Activated T-cell treated with anti-CD3 and anti-CD28 coated beads for 24 hours (primary cell): ENCODE measurements at regions not wholly inside any gene's neighbourhood (a gene's known extent, or its start where the extent isn't known, plus 50 kb on each side); places are given as distances from the start of the nearest gene placed in this dataset.
"Not testable (repeated sequence)": the region's sequence is repeated elsewhere in the genome, so short reads cannot be mapped to it uniquely, and the experiment has no call there.

ENCODE experiments used
- DNase-seq: peaks from one replicate; pipeline ENCODE4 v3.0.0-alpha.2; 2020; ENCODE audit warnings: low read depth

DNA sequence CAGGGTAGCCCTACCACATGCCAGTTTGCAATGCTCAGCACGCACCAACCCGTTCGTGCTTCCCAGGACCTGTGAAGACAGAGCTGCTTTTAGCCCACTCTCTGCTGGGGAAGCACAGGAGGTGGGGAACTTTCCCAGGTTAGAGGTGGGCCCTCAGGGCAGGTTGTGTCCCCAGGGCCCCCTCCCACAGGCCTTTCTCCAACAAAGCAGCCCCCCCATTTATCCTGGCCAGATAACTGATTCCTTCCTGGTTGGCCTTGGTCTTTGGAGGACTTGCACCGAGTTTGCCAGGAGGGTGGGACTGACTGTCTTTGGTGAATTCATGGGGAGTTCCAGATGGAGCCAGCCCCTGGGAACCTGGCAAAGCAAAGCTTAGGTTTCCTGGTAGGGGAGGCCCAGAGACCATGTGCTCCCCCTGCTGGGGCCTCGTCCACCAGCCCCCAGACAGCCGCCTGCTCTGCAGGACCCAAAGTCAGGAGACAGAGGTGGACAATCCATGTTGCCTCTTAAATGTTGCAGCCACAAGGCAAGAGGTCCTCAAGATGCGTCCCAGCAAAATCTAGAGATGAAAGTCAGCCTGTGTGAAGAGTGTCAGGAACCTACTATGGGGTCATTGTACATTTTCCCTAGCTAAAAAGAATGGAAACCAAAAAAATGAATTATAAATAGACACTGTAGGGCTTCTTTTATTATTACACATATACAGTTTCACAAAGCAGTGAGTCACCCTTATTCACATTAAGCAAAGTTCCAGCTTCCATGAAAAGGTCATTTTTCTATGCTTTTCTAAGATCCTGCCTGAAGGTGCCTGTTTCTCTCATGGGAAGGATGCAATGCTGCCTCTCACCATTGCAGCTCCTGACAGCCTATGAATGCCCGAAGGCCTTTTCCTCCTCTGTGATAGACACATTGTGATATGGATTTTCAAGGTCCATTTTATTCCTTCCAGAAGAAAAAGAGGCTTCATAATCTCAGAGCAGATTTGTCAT is 497.8 kb downstream of the PREX1 start:
- no peak for DNase-seq

DNA sequence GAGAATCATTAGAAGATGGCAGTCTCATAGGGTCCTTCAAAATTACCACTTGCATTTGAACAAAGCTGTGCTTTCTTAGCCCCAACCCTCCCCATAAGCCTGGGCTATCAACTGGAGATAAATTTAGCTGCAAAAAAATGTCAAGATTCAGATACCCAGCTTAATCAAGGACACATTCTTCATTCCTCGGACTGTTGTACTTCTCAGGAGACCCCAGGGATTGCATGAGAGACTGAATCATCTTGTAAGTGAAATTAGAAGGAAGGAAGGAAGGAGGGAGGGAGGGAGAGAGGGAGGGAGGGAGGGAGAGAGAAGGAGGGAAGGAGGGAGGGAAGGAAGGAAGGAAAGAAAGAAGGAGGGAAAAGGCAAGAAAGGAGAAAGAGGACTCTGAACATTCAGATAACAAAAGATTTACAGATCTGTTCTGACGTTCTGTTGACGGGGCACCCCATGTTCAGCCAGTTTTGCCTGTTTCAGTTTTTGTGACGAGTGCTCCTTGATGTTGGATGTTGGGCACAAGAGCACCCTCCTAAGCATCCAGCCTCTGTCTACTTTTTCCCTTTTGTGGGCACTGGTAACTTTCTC is 498.7 kb downstream of the PREX1 start:
- no peak for DNase-seq

DNA sequence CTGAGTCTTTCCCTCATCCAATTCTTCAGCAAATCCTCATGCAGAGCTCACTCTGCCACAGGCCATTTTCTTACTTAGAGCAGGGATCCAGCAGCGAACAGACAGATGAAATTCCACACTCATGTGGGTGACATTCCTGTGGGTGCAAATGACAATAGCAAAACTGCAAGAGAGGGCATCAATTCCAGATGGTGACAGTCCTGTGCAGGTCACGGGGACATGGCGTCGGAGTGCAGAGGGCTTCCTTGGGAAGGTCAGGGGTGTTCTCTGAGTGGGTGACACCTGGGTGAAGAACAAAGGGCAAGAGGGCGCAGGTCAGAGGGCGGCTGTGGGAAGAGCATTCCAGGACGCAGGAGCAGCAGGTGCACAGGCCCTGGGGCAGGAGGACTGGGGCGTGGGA is 500.0 kb downstream of the PREX1 start:
- not testable (repeated sequence) for DNase-seq

DNA sequence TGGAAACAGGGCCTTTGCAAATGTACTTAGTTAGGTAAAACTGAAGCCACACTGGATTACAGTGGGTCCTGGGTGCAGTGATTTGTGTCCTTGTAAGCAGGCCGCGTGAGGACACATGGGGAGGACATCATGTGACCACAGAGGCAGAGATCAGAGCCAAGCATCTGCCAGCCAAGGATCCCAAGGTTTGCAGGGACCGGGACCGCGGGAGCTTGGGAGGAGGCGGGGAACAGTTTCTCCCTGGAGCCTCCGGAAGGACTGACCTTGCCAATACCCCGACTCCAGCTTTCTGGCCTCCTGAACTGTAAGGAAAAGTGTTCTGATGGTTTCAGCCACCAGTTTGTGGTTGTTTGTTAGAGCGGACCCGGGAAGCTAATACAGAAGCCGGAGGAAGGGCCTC is 500.9 kb downstream of the PREX1 start:
- no peak for DNase-seq

DNA sequence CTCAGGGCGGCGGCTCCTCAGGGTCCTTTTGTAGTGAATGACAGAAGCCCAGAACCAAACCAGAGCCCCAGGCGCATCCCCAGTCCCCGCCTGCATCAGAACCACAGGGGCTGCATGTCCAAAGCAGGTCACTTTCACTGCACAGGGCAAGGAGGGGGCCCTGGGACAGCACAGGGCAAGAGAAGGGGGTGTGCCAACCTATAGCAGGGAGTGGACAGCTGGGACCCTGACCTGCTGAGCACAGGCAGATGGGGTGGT is 501.4 kb downstream of the PREX1 start:
- no peak for DNase-seq

DNA sequence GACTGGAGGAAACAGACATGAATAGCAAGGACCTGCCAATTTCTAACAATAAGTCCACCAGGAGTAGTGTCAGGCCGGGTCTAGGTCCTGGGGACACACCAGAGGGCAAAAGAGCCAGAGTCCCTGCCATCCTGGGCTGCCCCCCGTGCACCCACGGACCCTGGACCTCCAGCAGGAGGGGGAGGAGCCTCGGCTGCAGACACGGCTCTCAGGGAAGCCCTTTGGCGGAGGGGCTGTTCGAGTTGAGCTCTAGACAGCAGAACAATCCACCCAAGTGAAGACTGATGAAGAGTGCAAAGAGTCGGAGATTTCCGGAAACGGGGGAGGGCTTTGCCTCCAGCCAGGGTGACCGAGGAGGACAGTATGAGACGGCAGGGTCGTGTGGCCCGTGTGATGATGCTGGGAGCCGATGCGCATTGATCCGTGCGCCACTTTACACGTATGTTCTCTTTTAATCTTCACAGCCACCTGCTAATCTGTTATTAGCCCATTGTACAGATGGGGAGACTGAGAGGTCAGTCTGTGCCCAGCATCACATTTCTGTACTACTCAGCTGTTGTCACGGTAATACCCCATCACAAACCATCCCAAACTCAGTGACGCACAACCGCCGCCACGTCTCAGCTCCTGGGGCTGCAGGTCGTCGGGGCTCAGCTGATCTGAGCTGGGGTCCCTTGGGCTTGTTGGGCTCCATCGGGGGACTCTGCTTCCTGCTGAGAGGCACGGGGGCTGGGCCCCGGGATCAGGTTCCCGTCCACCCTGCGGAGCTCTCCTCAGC is 502.0 kb downstream of the PREX1 start:
- DNase-seq, result no peak

DNA sequence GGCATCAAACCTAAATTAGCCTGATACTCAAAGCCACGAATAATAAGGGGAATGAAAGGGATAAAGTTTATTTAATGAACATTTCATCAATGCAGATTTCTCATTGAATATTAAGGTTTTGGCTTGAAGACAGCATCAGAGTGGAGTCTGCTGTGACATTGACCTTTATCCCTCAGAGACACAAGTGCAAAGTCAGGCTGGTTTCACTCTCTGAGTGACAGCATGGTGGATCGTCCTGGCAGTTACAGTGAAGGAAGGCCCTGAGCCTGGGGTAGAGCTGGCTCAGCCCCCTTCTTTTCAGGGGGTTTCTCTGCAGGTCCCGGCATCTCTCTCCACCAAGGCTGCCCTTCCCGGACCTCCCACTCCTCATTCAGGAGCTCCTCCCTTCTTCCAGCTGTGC is 503.1 kb downstream of the PREX1 start:
- no peak for DNase-seq

DNA sequence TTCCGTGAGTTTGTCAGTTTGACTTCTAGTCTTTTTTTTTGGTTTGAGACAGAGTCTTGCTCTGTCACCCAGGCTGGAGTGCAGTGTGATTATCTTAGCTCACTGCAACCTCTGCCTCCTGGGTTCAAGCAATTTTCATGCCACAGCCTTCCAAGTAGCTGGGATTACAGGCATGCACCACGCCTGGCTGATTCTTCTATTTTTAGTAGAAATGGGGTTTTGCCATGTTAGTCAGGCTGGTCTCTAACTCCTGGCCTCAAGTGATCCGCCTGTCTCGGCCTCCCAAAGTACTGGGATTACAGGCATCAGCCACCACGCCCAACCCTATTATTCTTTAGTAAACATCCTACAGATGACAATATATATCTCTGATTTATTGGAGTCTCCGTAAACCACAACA is 506.5 kb downstream of the PREX1 start:
- DNase-seq, result no peak

DNA sequence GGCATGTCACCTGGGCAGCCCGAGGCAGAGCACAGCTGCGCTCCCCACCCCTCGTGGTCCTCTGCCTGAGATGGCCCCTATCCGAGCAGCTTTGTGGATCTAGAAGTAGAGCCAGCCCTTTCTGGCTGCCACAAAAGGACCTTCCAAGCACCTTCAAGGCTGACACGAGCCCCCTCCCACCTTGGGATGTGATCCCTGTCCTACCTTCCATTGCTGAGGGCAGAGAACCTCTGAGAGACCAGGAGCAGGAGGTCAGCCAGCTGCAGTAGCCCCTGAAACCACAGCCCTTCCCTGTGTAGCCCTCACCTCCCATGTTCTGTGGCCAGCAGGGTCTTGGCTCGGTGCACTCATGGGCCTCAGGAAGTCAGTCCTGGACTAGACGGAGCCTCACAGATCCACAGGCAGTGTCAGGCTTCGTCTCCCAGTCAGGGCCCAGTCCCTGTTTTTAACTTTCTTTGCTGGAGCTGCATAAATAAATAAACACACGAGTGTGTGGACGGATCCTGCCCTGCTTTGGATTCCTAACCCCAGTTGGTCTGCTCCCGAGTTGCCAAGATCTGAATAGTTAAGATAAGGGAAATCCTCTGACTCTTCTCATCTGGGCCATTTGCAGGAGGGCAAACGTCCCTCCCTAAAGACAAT is 507.7 kb downstream of the PREX1 start:
- DNase-seq, result no peak

DNA sequence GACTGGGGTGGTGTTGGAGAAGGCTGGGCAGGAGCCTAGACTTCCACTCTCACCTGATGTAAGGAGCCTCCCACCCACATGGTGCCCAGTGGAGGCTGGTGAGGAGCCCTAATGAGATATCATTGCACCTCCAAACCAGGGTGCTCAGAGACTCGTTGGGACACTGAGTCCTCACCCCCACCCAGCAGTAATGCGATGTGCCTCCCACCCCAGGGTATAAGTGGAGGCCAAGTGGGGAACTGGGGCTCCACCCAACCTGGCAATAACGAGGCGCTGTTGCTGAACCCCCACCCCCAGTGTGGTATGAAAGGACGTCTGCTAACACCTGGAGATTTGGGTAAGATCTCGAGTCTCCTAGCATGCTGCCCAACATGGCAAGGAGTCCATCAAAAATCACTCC is 510.2 kb downstream of the PREX1 start:
- DNase-seq, result no peak

DNA sequence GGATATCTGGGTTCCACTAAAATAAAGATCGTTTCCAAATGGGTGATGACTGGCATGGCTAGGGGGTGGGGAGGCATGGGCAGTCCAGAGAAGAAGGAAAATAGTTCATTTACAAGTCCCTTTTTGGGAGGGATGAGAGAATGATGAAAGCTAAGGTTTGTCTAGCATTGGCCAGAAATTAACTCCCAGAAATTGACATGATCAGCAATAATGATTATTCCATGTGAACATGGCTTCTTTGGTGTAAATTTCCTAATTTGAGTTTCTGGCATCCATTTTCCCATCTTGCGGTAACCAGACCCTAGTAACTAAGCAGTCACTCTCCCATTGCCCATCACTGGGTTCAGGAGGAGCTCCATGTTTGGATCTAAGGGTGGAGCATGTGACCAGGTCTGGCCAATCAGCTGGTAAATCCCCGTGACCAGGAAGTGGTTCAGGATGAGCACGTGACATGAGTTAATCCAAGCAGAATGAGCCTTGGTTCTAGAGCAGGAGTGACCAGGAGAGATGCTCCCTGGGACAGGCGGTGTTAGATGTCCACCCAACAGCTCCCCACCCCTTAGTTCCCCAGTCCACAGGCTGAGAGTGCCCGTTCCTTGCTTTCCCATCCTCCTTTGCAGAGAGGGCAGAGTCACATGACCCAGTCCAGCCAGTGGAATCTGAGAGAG is 512.7 kb downstream of the PREX1 start:
- DNase-seq, result no peak

DNA sequence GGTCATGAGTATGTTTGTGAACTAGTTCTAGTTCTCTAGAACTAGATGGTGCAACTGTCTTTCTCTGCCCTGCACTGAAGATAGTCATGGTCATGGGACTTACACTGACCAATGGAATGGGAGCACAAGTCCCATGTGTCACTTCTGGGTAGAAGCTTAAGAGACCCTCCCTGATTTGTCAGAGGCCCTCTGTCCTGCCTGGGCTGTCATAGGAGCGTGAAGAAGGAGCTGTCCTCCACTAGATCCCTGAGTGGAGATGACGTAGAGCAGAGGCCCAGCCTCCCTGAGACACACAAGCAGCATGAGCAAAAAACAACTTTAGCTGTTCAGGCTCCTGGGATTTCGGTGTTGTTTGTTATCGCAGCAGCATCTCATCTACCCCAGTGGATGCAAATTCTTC is 514.5 kb downstream of the PREX1 start:
- no peak for DNase-seq

DNA sequence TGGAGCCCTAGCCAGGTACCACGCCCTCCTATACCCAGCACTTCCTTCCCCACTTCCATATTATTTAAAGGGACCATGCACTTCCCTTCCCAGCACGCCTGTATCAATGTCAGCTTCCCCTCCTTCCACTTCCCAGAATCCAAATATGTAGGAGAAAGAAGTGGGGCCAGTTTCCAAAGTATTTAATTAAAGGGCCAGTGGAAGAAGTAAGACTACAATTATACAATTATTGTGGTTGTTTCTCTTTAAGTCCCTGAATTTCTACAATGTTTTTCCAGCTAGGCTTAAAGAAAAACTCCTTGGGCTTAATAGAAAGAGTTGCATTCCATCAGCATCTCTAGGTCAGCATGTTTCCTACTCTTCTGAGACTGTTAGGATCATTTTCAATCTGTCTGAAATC is 515.8 kb downstream of the PREX1 start:
- no peak for DNase-seq

DNA sequence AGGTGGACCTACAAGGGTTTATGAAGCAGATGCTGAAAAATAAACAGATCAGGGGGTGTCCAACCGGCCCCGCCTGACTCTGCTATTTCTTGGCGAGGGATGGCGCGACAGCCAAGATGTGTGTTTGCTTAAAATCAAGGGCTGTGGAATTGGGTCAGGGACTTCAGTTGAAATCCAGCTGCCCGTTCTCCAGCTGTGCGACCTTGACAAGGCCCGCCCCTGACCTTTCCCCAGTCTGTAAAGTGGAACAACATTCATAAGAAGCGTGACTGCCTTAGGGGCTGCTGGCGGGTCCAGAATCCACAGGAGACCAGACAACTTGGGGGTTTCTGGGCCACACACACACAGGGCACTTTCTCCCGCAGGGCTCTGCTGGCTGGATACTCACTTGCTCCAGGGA is 517.5 kb downstream of the PREX1 start:
- no peak for DNase-seq

DNA sequence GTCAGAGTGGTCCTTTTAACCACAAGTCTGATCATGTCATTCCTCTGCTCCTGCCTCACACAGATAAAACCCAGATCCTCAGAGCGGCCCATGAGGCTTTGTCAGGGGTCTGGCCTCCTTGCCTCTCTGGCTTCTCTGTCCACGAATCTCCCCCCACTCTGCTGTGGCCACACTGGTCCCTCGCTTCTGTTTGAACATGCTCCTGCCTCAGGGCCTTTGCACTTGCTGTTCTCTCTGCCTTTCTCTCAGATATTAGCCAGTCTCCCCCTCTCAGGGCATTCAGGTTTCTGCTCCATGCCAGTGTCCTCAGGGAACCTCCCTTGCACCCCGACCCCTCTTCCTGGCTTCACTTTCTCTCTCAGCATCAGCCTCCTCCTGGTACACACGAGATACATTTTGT is 518.5 kb downstream of the PREX1 start:
- DNase-seq, result no peak

DNA sequence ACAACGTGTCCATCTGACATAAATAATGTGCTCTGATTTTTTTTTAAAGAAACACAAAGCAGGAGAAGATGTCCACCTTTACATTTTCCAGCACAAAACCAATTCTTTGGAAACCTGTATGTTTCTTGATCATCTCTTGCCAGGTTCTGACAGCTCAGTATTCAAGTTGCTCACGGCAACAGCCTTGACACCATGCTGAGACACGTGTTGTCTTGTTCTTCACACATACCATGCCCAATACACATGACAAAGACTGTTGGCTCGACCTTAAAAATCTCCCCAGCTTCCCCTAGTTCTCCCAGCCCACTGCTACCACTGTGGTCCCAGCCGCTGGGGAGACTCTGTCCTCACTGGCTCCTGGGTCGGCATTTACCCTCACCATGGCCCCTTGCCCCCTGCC is 518.9 kb downstream of the PREX1 start:
- DNase-seq, result no peak

DNA sequence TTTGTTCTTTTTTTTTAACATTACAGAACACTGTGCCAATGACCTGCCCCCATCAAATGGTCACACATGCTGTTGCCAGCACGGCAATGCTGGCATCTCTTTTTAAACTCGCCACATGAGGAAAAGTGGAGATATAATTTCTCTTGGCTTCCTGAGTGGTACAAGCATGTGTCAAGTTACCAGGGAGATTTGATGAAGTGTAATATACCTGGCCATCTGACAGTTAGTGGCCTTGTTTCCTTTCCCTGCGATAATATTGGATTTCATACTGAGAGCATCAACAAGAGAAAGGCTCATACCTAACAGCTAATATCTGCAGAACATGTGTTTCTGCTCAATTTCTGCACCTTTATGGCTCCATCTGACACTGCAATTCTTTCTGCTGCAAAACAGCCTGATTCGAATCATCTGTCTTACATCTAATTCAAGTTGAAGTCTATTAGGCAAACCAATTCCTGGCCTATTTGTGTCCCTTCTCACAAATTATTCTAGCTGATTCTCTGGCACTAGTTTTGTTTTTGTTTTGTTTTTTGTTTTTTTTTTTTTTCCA is 519.5 kb downstream of the PREX1 start:
- no peak for DNase-seq

DNA sequence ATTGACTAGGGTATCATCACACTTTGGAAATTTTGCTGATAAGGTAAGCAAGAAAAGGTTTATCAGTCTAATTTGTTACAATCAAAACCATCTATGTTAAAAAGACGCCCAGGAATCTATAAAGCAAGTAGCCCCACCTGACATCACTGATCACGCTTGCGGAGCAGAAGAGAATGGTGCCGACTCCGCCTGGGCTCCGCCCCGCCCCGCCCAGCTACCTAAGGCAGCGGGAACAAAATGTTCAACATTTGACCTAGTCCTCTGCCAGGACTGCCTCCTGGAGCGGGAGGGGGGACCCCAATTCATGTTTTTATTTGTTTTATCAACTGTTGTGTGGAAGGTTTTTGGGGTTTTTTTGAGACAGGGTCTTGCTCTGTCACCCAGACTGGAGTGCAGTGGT is 520.5 kb downstream of the PREX1 start:
- DNase-seq, result no peak

DNA sequence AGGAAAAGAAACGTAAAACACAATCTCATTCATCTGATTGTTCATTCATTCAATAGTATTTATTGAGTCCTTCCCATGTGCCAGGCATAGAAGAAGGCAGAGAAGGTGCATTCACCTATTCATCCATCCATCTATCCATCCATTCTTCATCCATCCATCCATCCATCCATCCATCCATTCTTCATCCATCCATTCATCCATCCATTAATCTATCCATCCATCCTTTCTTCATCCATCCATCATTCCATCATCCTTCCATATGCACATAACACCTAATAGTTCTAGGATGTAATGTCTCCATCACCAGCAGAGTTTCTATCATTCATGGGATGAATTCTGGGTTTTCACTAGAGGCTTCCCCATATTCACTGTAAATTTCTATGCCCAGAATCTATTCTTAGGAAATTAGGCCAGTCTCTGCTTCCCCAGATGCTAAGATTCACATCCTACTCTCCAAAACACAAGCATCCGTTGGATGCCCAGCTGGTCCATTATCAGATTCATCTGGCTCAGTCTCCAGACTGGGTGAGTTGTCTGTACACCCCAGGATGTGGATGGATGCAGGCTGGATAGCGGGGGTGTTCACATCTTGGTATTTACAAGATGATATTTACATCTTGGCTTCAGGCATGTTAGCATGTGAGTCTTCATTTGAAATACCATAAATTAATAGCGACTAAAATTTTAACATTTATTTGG is 517.7 kb upstream of the SULF2 start:
- DNase-seq, result no peak

DNA sequence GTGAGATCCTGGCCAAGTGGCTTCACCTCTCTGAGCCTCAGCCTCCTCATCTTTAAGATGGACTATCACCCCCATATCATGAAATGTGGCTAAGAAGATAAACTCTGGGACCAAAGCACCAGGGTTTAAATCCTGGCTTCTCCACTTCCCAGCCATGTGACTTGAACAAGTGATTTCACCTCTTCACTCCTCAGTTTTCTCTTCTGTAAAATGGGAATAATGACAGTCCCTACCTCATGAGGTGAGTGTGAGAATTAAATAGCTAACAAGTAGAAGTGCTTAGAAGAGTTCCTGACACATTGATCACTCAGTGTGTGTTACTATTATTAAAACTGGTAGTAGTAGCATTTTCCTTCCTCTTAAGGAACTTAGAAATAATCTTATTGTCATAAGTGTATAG is 516.9 kb upstream of the SULF2 start:
- no peak for DNase-seq

DNA sequence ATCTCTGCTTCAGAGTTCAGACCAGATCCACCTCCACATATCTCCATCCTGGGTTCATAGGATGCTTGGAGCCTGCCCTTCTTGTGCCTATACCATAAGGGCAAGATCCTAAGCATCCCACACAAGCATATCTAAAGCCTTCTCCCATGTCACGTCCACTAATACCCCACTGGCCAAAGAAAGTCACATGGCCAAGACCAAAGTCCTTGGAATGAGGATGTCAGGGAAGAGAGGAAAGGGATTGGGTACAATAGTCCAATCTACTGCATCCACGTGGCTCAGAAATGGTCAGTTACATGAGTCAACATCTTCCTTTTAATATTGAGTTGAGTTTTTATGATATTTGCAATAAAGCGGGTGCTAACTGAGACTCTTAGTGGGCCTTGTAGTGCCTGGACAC is 515.9 kb upstream of the SULF2 start:
- DNase-seq, result no peak
